Activated T-helper 2 cell treated with anti-CD3 and anti-CD28 coated beads, Interferon-gamma antibody, Interleukin-2, Interleukin-4, amounts not matched to agents 10 μg/mL and 5 μg/mL and 100 μg/mL, durations not matched to agents 14 hours and 24 hours and 36 hours (primary cell): ENCODE measurements at regions not wholly inside any gene's neighbourhood (a gene's known extent, or its start where the extent isn't known, plus 50 kb on each side); places are given as distances from the start of the nearest gene placed in this dataset.
"Not testable (repeated sequence)": the region's sequence is repeated elsewhere in the genome, so short reads cannot be mapped to it uniquely, and the experiment has no call there.

Experiments used
- DNase-seq: peaks from one replicate; pipeline ENCODE4 v3.0.0; 2021; ENCODE audit warnings: low spot score
- H3K27ac Mint-ChIP-seq: one replicate; pipeline ENCODE4 v1.8.0; 2021; ENCODE audit warnings: mixed read lengths
- H3K27me3 Mint-ChIP-seq: one replicate; pipeline ENCODE4 v1.8.0; 2021; ENCODE audit warnings: low read depth, mixed read lengths
- H3K36me3 Mint-ChIP-seq: one replicate; pipeline ENCODE4 v1.8.0; 2021; ENCODE audit warnings: low read depth, mixed read lengths
- H3K4me1 Mint-ChIP-seq: one replicate; pipeline ENCODE4 v1.8.0; 2021; ENCODE audit warnings: low read depth, mixed read lengths
- H3K4me3 Mint-ChIP-seq: one replicate; pipeline ENCODE4 v1.8.0; 2021; ENCODE audit warnings: low read depth, mild to moderate bottlenecking, moderate library complexity, mixed read lengths
- H3K9me3 Mint-ChIP-seq: one replicate; pipeline ENCODE4 v1.8.0; 2021; ENCODE audit warnings: mixed read lengths
- intact Hi-C: fragments of 100-400 bp; cut with micrococcal nuclease; formaldehyde crosslinking; loops from one replicate; pipeline ENCODE4 v1.15.1; 2023

- H3K4me1 Mint-ChIP-seq, result no peaks in the 10 kb centered on the region
- no peaks in the 10 kb centered on the region for H3K36me3 Mint-ChIP-seq
- intact Hi-C loops, result no loop called here
Observed at GRCh38 chr2:14759082-14759481, 126.6 kb downstream of the LRATD1 start.

GRCh38 chr2:14760169-14760568 is 127.7 kb downstream of the LRATD1 start:
- H3K4me3 Mint-ChIP-seq, result no peak overlapping the region
- no peaks in the 10 kb centered on the region for H3K27me3 Mint-ChIP-seq
- no peaks in the 10 kb centered on the region for H3K9me3 Mint-ChIP-seq
- intact Hi-C loops, result no loop called here
- DNase-seq, result no peak
- H3K4me1 Mint-ChIP-seq, result no peaks in the 10 kb centered on the region
- no peak overlapping the region for H3K27ac Mint-ChIP-seq
- no peaks in the 10 kb centered on the region for H3K36me3 Mint-ChIP-seq

More at GRCh38 chr2:14759082-14759481, 126.6 kb downstream of the LRATD1 start:
- Mint-ChIP-seq H3K9me3 (no peaks in the 10 kb centered on the region), H3K4me3 (no peak overlapping the region), H3K27me3 (no peaks in the 10 kb centered on the region), H3K27ac (no peak overlapping the region)
- no peak for DNase-seq

GRCh38 chr2:14761118-14761517 is 128.6 kb downstream of the LRATD1 start:
- Mint-ChIP-seq H3K27ac (no peak overlapping the region), H3K4me1 (no peaks in the 10 kb centered on the region)
- intact Hi-C loops, result no loop called here

GRCh38 chr2:14773696-14774095 is 141.2 kb downstream of the LRATD1 start:
- no peak overlapping the region for H3K4me3 Mint-ChIP-seq
- no peaks in the 10 kb centered on the region for H3K36me3 Mint-ChIP-seq
- no peaks in the 10 kb centered on the region for H3K4me1 Mint-ChIP-seq
- intact Hi-C loops, result no loop called here
- H3K27ac Mint-ChIP-seq, result no peak overlapping the region
- no peak for DNase-seq
- H3K27me3 Mint-ChIP-seq, result no peaks in the 10 kb centered on the region
- no peaks in the 10 kb centered on the region for H3K9me3 Mint-ChIP-seq

More at GRCh38 chr2:14761118-14761517, 128.6 kb downstream of the LRATD1 start:
- Mint-ChIP-seq H3K9me3 (no peaks in the 10 kb centered on the region), H3K27me3 (no peaks in the 10 kb centered on the region), H3K36me3 (no peaks in the 10 kb centered on the region), H3K4me3 (no peak overlapping the region)
- DNase-seq, result no peak

- no peaks in the 10 kb centered on the region for H3K9me3 Mint-ChIP-seq
Observed at GRCh38 chr2:14774436-14774968, 142.0 kb downstream of the LRATD1 start.

GRCh38 chr2:14776216-14776615 is 143.7 kb downstream of the LRATD1 start:
- Mint-ChIP-seq H3K9me3 (no peaks in the 10 kb centered on the region), H3K4me1 (no peaks in the 10 kb centered on the region), H3K27ac (no peak overlapping the region), H3K4me3 (no peak overlapping the region), H3K27me3 (no peaks in the 10 kb centered on the region), H3K36me3 (no peaks in the 10 kb centered on the region)
- no peak for DNase-seq
- intact Hi-C loops, result no loop called here

More at GRCh38 chr2:14774436-14774968, 142.0 kb downstream of the LRATD1 start:
- intact Hi-C loops, result no loop called here
- no peaks in the 10 kb centered on the region for H3K36me3 Mint-ChIP-seq
- no peaks in the 10 kb centered on the region for H3K4me1 Mint-ChIP-seq
- no peak overlapping the region for H3K27ac Mint-ChIP-seq
- no peak overlapping the region for H3K4me3 Mint-ChIP-seq
- DNase-seq, result no peak
- no peaks in the 10 kb centered on the region for H3K27me3 Mint-ChIP-seq

GRCh38 chr2:14778015-14778414 is 145.5 kb downstream of the LRATD1 start:
- intact Hi-C loops, result no loop called here
- H3K4me1 Mint-ChIP-seq, result no peaks in the 10 kb centered on the region
- H3K9me3 Mint-ChIP-seq, result no peaks in the 10 kb centered on the region
- no peak for DNase-seq
- H3K27ac Mint-ChIP-seq, result no peak overlapping the region
- no peak overlapping the region for H3K4me3 Mint-ChIP-seq
- H3K27me3 Mint-ChIP-seq, result no peaks in the 10 kb centered on the region
- no peaks in the 10 kb centered on the region for H3K36me3 Mint-ChIP-seq

- H3K36me3 Mint-ChIP-seq, result no peaks in the 10 kb centered on the region
- H3K9me3 Mint-ChIP-seq, result no peaks in the 10 kb centered on the region
- H3K4me1 Mint-ChIP-seq, result no peaks in the 10 kb centered on the region
- DNase-seq, result no peak
- no peak overlapping the region for H3K4me3 Mint-ChIP-seq
- H3K27me3 Mint-ChIP-seq, result no peaks in the 10 kb centered on the region
- intact Hi-C loops, result no loop called here
- H3K27ac Mint-ChIP-seq, result no peak overlapping the region
Observed at GRCh38 chr2:14779252-14779651, 146.7 kb downstream of the LRATD1 start.

GRCh38 chr2:14781142-14781541 is 148.6 kb downstream of the LRATD1 start:
- H3K27ac Mint-ChIP-seq, result no peak overlapping the region
- no peaks in the 10 kb centered on the region for H3K4me1 Mint-ChIP-seq
- H3K9me3 Mint-ChIP-seq, result peaks cover under 1% of the 10 kb centered on the region
- DNase-seq, result no peak
- intact Hi-C loops, result no loop called here
- no peaks in the 10 kb centered on the region for H3K27me3 Mint-ChIP-seq
- no peak overlapping the region for H3K4me3 Mint-ChIP-seq
- no peaks in the 10 kb centered on the region for H3K36me3 Mint-ChIP-seq

GRCh38 chr2:14788814-14789213 is 156.3 kb downstream of the LRATD1 start:
- H3K36me3 Mint-ChIP-seq, intact Hi-C loops, DNase-seq, H3K4me1 Mint-ChIP-seq, H3K4me3 Mint-ChIP-seq, H3K27me3 Mint-ChIP-seq, H3K27ac Mint-ChIP-seq: not testable (repeated sequence)
- H3K9me3 Mint-ChIP-seq, result peaks cover 22% of the 10 kb centered on the region

GRCh38 chr2:14790041-14790640 is 157.6 kb downstream of the LRATD1 start:
- Mint-ChIP-seq H3K4me3 (no peak overlapping the region), H3K27me3 (no peaks in the 10 kb centered on the region), H3K36me3 (no peaks in the 10 kb centered on the region), H3K9me3 (peaks cover 22% of the 10 kb centered on the region), H3K4me1 (no peaks in the 10 kb centered on the region), H3K27ac (no peak overlapping the region)
- no peak for DNase-seq
- intact Hi-C loops, result no loop called here

GRCh38 chr2:14803994-14804393 is 171.5 kb downstream of the LRATD1 start:
- H3K9me3 Mint-ChIP-seq, result peaks cover 9% of the 10 kb centered on the region

GRCh38 chr2:14804902-14805301 is 172.4 kb downstream of the LRATD1 start:
- Mint-ChIP-seq H3K27ac (no peak overlapping the region), H3K4me1 (no peaks in the 10 kb centered on the region), H3K4me3 (no peak overlapping the region), H3K27me3 (no peaks in the 10 kb centered on the region), H3K9me3 (peaks cover 9% of the 10 kb centered on the region), H3K36me3 (no peaks in the 10 kb centered on the region)
- intact Hi-C loops, result no loop called here
- DNase-seq, result no peak

More at GRCh38 chr2:14803994-14804393, 171.5 kb downstream of the LRATD1 start:
- Mint-ChIP-seq H3K36me3 (no peaks in the 10 kb centered on the region), H3K4me1 (no peaks in the 10 kb centered on the region), H3K27ac (no peak overlapping the region), H3K4me3 (no peak overlapping the region), H3K27me3 (no peaks in the 10 kb centered on the region)
- intact Hi-C loops, result no loop called here
- DNase-seq, result no peak
